Activated CD8-positive, alpha-beta memory T cell treated with anti-CD3 and anti-CD28 coated beads for 48 hours (primary cell): ENCODE measurements at regions not wholly inside any gene's neighbourhood (a gene's known extent, or its start where the extent isn't known, plus 50 kb on each side); places are given as distances from the start of the nearest gene placed in this dataset.

Experiments used
- DNase-seq, 3 experiments: peaks; one replicate each; pipeline ENCODE4 v3.0.0-alpha.2; 2020; ENCODE audit warnings: low read depth in 2 of 3, low spot score in 2 of 3

DNA sequence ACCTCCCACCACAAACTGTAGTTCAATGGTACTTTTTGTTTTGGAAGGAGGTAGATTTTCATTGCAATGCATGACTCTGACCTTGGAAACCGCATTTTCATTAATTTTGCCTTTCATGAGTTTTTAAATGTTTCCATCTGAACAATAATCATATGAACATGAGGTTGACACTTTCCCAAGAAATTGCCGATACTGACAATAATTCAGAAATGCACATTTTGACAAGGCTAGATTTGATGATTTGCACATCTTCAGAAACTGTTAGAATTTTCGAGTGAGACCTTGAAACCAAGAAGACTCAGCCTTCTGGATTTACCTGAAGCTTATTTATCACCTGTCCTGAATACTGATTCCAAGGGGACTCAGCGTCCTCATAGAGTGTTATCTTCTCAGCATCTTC lies 93.8 kb upstream of the NTRK2 start:
- DNase-seq, result no peak

DNA sequence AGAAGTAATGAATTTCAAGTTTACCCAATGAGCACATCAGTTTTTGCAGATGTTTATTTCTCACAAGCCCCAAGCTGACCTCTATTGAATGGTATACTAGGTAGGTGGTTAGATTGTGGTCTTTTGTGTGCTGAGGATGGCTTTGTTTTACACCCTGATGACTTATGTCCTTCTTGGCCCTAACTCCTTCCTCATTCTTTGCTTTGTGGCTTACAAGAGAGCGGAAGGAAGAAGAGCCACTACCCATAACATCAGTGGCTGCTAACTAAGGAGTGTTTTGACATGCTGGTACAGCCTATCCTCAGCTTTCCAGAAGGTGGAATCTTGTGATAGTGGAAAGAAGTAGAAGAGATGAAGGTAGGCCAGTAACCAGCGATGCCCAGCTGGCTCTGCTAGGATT lies 85.7 kb upstream of the NTRK2 start:
- no peak for DNase-seq

DNA sequence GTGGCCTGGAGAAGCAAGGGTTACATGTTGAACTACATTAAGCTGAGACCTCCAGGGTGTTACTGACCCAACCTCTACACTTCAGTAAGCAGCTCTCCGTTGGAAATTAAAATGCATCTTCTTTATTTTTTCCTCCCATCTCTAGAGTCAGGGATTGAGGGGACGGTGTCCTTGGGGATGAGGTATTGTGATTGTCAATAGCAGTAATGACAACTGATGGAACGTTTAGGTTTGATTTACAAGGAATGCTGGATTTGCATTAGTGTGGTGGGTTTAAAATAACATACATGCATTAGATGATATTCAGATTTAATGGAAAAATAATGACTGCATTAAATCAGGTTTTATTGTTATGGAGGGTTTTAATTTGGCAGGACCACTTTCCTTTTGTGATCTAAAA lies 82.9 kb upstream of the NTRK2 start:
- no peak for DNase-seq

DNA sequence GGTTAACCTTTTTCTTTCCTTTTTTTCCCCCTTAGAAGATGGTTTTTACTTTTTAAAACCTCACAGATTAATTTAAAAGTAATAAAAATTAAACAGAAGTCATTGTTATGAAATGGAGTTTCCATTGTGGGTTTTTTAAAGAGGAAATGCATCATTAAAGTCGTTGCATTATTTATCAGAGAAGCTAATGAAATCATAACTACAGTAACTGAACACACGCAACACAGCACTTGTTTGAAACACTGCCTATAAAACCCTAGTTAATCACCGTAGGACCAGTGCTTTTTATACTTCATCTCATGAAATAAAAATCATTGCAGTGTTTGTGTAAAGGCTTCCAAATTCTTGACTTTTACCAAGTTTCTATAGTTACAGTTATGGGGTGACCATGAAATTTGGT lies 82.4 kb upstream of the NTRK2 start:
- no peak for DNase-seq

DNA sequence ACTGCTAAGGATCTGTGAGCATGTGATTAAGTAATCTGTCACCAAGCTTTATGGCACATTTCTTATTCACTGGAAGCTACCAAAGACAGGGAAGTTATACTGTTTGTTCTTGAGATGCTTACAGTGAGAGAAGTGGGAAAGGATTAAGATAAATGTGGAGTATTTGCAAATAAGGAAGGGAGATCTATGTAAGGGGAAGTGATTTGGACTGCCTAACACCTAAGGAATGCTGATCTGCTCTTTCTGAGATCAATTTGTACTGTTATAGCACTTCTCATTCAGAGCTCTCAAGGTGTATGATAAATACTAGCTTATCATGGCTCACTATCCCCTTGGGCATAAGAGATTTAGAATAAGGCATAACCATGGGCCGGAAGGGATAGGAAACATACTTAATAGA lies 80.0 kb upstream of the NTRK2 start:
- DNase-seq, result no peak

DNA sequence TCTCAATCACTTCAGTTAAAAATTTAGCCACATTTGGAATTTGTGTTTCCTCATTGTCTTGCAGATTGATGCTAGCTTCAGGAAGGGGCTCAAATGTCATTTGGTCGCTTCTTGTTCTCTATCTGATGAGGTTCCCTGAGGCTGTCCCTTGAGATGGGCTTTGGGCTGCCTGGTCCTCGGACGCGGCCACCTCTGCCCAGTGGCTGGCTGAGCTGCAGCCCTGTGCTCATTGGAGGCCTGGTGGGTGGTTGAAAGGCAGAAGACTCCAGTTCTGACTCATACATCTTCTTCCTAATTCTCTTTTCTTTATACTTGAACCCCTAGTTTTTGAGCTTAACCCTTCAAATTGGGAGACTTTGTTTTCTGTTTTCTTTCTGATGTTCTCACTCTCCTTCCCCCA lies 78.8 kb upstream of the NTRK2 start:
- no peak for DNase-seq

DNA sequence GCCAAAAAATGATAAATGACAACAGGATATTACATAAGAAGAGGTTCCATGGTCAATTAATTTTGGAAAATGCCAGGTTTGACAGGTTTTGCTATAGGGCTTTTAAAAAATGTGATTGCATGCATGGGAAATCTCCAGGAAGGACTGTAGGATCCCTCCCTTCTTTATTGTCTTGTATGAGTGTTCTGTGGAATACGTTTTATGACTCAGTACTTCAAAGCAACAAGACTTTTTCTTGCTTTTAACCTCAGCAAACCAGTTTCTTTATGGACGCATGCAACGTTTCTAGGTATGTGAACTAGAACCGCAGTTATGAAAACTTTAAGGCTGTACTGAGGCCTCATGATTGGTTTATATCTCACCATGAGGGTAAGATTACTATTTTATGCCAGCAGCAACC lies 76.6 kb upstream of the NTRK2 start:
- DNase-seq, result no peak

DNA sequence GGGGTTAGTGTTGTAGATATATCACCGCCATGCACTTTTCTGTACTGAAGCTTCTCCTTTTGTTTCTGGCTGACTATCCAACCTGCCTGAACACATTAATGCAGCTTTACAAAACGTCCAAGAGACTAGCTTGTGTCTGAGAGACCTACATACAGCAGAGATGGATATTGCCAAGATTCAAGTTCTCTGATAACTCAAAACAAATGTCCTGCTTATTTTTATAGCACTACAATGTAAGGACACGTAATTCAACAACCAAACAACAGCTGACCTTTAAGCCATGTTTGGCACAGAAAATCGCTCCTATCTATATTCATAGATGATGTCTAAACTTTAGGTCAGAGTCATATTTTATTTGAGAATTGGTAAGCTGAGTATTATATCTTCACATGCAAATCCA lies 76.2 kb upstream of the NTRK2 start:
- no peak for DNase-seq

DNA sequence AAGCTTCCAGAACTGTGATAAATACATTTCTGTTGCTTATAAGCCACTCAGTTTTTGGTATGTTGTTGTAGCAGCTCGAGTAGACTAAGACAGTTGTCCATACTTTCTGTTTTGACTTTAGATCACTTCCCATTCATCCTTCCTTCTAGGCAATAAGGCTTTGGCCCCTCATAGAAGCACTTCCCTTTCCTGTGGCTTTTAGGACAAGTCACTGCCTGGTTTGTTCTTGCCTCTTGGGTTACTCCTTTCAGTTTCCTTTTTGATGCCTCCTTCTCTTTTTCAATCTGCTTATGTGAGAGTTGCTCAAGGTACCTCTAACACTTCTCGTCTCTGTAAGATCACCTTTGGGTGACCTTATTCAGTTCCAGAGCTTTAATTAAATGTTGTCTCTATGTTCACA lies 72.4 kb upstream of the NTRK2 start:
- no peak for DNase-seq

DNA sequence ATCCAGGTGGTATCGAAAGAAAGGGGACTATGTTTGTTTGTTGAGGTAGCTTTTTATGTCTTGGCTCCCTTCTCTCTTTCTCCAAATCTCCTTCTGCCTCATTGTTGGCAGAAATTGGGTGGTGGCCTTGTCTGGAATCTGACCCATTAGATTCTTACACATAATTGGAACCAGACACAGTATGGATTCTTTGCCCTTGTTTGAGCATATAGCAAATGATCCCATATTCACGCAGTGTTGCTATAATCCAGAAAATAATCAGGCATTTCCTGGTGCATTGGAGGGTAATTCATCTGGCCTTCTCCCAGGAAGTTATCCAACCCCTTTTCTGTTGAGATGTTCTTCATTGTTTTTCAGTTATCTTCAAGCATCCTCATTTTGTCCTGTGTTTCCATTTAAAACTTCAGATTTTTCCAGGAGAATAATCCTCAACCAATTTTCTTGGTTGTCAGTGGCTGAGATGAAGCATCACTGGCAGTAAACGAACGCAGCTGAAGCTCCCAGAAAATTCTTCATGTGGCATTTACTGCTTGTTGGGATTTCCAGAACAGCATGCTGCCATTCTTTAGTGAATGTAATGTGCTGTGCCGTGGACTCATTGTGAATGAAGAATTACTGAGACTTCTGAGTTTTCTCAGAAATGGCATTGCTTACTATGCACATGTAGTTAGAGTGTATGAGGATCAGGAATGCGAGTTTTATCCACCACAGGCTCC lies 70.5 kb upstream of the NTRK2 start:
- no peak for DNase-seq

DNA sequence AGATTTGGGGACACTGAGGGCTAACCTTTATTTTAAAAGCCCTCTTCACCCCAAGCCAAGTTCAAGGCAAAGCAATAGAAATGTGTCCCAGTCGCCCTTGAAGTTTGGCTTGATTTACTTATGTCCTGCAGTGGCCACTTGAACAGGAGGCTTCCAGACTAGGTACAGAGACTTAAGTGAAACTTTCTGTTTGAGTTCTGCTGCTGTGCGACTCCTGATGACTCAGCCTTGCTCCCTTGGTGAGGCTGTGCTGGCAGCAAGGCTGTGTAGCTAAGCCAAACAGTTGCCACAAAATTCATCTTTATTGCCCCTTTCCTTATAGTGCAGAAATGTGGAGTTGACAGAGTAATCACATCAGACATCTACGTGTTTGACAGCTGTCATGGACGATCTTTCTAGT lies 68.8 kb upstream of the NTRK2 start:
- no peak for DNase-seq

DNA sequence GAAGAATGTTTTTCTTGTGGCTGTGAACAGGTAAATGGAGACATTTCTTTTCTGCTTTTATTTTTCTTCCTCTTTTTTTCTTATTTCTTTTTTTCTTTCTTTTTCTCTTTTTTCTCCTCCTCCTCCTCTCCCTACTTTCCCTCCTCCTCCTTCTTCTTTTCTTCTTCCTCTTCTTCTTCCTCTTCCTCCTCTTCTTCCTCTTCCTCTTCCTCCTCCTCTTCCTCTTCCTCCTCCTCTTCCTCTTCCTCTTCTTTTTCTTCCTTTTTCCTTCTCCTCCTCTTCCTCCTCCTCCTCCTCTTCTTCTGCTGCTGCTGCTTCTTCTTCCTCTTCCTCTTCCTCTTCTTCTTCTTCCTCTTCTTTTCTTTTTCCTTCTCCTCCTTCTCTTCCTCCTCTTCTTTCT lies 65.3 kb upstream of the NTRK2 start:
- DNase-seq, result no peak

DNA sequence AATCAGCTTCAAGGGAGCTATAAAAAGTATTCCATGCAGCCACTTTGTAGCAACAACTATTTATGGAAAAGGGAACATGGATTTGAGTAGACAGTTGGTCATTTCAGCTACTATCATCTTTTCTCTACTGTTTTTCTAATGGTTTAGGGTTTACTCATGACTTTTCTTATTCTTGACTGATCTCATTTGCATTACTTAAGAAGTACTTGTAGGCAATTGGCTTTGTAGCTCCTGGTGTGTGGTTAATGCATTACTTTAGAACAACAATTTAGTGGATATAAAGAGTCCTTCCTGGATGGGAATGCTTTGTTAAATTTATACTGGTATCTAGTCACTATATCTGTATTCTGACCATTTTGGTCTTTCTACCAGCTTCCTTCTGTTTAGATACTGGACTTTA lies 59.8 kb upstream of the NTRK2 start:
- DNase-seq, result no peak

DNA sequence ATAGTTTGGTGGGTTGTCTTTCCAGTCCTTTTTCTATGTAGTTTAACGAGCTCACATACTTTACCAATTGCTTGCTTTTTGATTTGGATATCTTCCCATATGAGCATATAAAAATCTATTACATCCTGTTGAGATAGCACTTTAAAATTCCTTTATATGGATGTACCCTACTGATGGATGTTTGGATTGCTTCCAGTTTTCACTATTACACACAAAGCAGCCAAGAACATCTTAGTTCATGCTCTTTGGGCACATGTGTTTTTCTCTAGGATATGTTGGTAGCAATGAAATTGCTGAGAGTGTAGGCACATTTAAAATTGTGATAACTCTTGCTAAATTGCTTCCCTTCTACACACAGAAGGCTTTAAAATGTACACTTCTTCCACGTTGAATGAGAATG lies 56.1 kb upstream of the NTRK2 start:
- DNase-seq, result no peak

DNA sequence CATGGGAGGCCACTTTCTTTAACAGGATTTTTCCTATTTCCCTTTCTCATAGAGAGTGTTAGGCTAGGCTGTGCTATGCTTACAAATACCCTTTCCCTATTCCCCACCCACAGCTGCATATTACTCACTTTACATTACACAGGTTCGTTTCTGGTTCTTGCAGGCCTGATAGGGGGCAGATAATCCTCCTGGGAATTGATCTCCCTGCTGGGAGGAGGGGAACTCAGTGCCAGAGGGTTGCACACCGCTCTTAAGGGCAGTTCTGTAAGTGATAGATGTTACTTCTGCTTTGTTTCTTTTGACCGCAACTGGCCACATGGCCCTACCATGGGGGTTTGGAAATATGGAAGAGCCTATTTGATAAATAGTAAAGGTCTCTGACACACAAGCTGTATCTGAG lies 54.0 kb upstream of the NTRK2 start:
- no peak for DNase-seq

DNA sequence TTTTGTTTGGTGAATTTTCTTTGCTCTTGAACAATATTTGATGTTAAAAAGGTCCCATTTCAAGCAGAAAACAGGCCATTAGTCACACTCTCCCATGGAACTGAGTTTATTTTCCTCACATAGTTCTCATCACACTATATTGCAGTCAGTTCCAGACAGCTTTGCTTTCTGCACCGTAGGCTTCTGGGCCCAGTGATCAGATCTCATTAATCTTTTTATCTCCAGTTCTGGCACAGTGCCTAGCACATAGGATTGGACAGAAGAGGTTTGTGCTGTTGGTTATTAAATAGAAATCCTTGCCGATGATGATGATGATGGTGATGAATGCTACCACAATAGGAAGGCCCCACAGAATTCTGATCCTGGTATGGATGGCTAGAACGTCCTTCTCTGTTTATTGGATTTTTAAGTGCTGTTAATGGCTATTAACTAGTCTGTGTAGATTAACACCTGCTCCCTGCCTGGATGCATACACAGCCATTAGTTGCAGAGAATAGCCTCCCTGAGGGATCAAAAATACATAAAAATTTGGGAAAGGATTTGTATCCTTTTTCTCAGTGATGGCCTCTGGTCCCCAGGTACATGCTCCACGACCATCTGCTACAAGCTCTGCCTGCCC lies 52.0 kb upstream of the NTRK2 start:
- no peak for DNase-seq
